Gastrocnemius medialis (tissue), 4 donors: ENCODE measurements at regions not wholly inside any gene's neighbourhood (a gene's known extent, or its start where the extent isn't known, plus 50 kb on each side); places are given as distances from the start of the nearest gene placed in this dataset.

Experiments used
- ATAC-seq, 2 donors: fragments of 150-250 bp; one replicate each; pipeline ENCODE4 v1.9.1; 2016
- DNase-seq, 2 donors: peaks; one replicate each; pipeline ENCODE4 v3.0.0-alpha.2; 2019
- H3K27ac ChIP-seq, 4 donors: fragments of 200-600 bp; sonication (generic); 1 replicate in 1 of 4; 2 replicates in 3 of 4; pipeline ENCODE4 v1.5.1; 2016 to 2018; ENCODE audit warnings: mild to moderate bottlenecking in 2 of 4, moderate library complexity in 1 of 4
- H3K27me3 ChIP-seq, 3 donors: fragments of 200-600 bp; sonication (generic) in 2 of 3; 1 replicate in 1 of 3; 2 replicates in 2 of 3; pipeline versions ENCODE4 v1.5.1 to v1.6.0; 2016 to 2019; ENCODE audit warnings: mild to moderate bottlenecking in 1 of 3, moderate library complexity in 1 of 3
- H3K36me3 ChIP-seq, 2 donors: fragments of 200-600 bp; sonication (generic) in 1 of 2; one replicate each; pipeline ENCODE4 v1.5.1; 2017 to 2018
- H3K4me1 ChIP-seq, 2 donors: fragments of 200-600 bp; sonication (generic) in 1 of 2; one replicate each; pipeline ENCODE4 v1.5.1; 2016 to 2017; ENCODE audit warnings: mild to moderate bottlenecking in 2 of 2
- H3K4me3 ChIP-seq, 4 donors: fragments of 200-600 bp; sonication (generic) in 3 of 4; 1 replicate in 1 of 4; 2 replicates in 3 of 4; pipeline ENCODE4 v1.5.1; 2016 to 2019; ENCODE audit warnings: mild to moderate bottlenecking in 2 of 4
- H3K9me3 ChIP-seq, 3 donors: fragments of 200-600 bp; sonication (generic) in 2 of 3; 1 replicate in 1 of 3; 2 replicates in 2 of 3; pipeline ENCODE4 v1.5.1; 2016 to 2019
- POLR2A ChIP-seq, 2 donors: fragments of 450-650 bp; IDR thresholded peaks; one replicate each; pipeline ENCODE4 v1.6.1; 2017; ENCODE audit warnings: antibody characterized with exemption in 2 of 2, mild to moderate bottlenecking in 2 of 2, moderate library complexity in 2 of 2
- in situ Hi-C, 4 donors: fragments of 200-750 bp; cut with MboI; loops; one replicate each; pipeline versions ENCODE4 v1.15.0 to v1.8.0; 2017; ENCODE audit warnings: low sequenced_read_pairs in 4 of 4
- intact Hi-C: fragments of 100-400 bp; cut with DNase I; formaldehyde crosslinking; loops from one replicate; pipeline ENCODE4 v1.15.1; 2023; ENCODE audit warnings: low total_unique reads
- TF ChIP-seq, protein P1 (sequence below), 5 experiments: fragments of 450-650 bp in 3 of 5; fragments of 200-600 bp in 2 of 5; sonication (generic) in 2 of 5; IDR thresholded peaks in 4 of 5; conservative IDR thresholded peaks in 1 of 5; 1 replicate in 4 of 5; 2 replicates in 1 of 5; pipeline ENCODE4 v1.5.1; 2016 to 2019; ENCODE audit warnings: antibody characterized with exemption in 5 of 5, mild to moderate bottlenecking in 3 of 5, moderate library complexity in 3 of 5

DNA sequence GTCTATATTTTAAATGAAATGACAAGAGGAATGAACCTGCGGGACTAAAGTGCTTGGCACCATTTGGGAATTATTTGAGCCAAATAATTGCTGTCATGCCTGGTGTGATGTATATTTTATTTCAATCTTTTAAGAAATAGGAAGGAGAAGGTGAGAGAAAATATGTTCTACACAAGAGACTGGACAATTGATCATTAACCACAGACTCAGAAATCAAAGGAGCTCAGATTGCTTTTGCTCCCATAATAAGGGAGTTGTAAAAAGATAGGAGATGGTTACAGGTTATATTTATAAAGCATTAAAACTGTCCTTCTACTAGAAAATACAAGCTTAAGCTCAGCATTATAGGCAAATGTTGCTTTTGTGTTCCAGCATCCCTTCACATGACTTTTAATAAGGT, 515.2 kb upstream of the SULF2 start:
- Histone ChIP-seq H3K36me3 (no peaks in the 10 kb centered on the region), H3K9me3 (no peaks in the 10 kb centered on the region), H3K4me1 (no peaks in the 10 kb centered on the region), H3K27ac (no peak overlapping the region), H3K4me3 (no peak overlapping the region), H3K27me3 (no peaks in the 10 kb centered on the region)
- intact Hi-C loops = no loop called here
- no peak for TF ChIP-seq POLR2A (IDR thresholded peaks at IDR 0.05)
- TF ChIP-seq, protein P1, sequence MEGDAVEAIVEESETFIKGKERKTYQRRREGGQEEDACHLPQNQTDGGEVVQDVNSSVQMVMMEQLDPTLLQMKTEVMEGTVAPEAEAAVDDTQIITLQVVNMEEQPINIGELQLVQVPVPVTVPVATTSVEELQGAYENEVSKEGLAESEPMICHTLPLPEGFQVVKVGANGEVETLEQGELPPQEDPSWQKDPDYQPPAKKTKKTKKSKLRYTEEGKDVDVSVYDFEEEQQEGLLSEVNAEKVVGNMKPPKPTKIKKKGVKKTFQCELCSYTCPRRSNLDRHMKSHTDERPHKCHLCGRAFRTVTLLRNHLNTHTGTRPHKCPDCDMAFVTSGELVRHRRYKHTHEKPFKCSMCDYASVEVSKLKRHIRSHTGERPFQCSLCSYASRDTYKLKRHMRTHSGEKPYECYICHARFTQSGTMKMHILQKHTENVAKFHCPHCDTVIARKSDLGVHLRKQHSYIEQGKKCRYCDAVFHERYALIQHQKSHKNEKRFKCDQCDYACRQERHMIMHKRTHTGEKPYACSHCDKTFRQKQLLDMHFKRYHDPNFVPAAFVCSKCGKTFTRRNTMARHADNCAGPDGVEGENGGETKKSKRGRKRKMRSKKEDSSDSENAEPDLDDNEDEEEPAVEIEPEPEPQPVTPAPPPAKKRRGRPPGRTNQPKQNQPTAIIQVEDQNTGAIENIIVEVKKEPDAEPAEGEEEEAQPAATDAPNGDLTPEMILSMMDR (IDR thresholded peaks at IDR 0.05 in 4 of 5, conservative IDR thresholded peaks at IDR 0.05 in 1 of 5) = no peak
- DNase-seq (no peak), ATAC-seq (no peak)
- in situ Hi-C loops = loop anchor here in 1 of 4 donors (25.0 kb wide), 1 partner anchor 88 kb away; no protein-coding TSS in a partner anchor

DNA sequence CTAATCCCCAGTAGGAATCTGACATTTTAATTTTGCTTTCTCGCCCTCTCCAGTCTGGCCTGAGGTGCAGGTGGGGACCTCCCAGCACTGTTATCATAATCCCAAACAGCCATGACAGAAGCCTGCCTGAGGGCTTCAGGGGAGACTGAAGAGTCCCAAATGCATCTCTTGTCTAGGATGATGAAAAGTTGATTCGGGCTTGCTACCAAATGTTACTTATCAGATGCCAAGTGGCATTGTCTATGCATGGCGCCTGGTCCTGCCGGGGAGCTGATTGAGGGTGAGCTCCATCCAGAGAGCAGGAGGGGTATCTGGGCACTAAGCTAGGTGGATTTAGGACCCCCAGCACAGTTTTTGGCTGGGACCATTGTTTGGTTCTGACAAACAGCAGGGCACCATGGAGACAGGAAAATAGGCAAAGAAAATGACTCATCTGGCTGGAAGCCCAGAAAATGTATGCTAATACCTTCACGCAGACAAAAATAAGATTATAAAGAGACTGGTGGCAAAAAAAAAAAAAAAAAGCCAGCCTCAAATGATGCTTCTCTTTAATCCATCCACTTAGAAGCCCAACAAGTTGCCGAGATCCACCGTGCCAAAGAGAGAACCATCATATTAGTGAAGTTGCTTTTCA, 513.7 kb upstream of the SULF2 start:
- ATAC-seq (no peak), DNase-seq (no peak)
- H3K27ac ChIP-seq = no peak overlapping the region
- no peak for TF ChIP-seq POLR2A (IDR thresholded peaks at IDR 0.05)
- H3K4me3 ChIP-seq = no peak overlapping the region
- intact Hi-C loops (no loop called here), in situ Hi-C loops (no loop called here)
- H3K36me3 ChIP-seq = no peaks in the 10 kb centered on the region
- no peaks in the 10 kb centered on the region for H3K9me3 ChIP-seq
- no peaks in the 10 kb centered on the region for H3K27me3 ChIP-seq
- H3K4me1 ChIP-seq = no peaks in the 10 kb centered on the region

DNA sequence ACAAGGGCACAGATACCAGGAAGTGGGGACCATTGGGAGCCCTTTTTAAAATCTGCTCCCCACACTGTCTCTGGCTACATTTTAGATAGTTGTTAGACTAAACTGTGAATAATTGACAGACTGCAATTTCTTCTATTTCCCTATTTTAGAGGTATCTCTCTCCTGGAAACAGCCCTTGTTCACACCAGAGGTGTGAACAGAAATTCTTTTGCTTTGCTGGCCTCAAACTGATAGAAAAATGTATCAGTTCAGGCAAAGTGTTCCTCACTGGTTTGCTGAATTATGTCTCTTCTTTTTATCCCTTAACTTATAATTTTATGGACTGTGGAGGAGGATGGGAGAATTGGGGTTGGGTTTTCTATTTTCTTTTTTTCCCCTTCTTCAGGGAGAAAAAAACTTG, 513.2 kb upstream of the SULF2 start:
- Histone ChIP-seq H3K27ac (no peak overlapping the region), H3K27me3 (no peaks in the 10 kb centered on the region), H3K36me3 (no peaks in the 10 kb centered on the region), H3K9me3 (no peaks in the 10 kb centered on the region), H3K4me1 (no peaks in the 10 kb centered on the region), H3K4me3 (no peak overlapping the region)
- TF ChIP-seq, protein P1 (IDR thresholded peaks at IDR 0.05 in 4 of 5, conservative IDR thresholded peaks at IDR 0.05 in 1 of 5) = no peak
- TF ChIP-seq POLR2A (IDR thresholded peaks at IDR 0.05) = no peak
- no peak for DNase-seq
- ATAC-seq = no peak
- in situ Hi-C loops (no loop called here), intact Hi-C loops (no loop called here)

DNA sequence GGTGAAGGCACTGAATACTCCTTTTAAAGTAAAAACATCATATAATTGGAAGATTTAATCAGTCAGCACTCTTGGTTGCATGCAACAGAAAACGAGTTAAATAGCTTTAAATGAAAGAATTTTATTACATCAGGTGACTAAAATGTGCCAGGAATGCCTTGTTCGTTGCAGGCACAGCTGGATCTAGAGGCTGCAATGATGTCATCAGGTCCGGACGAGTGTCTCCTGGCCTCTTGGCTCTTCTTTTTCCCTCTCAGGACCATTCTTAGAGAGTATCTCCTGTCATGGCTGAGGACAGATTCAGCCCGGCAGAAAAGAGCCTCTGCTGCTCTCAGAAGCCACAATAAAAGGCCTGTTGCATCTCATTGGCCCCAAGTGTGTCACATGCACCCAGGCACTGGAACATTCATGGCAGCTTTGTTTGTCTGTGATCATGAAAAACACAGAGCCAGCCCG, 510.7 kb upstream of the SULF2 start:
- no peak for ATAC-seq
- intact Hi-C loops = no loop called here
- H3K27me3 ChIP-seq = no peaks in the 10 kb centered on the region

DNA sequence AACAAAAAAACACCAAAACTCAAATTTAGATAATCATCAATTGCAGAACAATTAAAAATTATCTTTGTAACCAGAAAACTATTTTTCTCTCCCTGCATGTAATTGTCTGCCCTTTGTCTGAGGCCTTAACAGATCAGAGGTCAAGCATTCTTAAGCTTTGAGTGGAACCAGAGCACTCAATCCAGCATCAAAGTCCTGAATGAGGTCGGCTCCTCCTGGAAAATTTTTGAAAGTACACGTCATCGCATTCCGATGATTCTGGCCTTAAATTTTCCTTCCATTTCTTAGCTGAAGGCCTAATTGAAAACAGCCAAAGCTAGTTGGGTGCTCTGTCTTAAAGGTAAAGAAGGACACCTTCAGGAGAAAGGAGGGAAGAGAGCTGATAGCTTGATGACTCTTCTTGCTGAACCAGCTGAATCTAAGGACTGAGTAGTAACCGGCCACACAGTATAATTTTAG, 510.2 kb upstream of the SULF2 start:
- H3K36me3 ChIP-seq = no peaks in the 10 kb centered on the region
- ATAC-seq = peak in 1 of 2 donors; percentile 55
- no peaks in the 10 kb centered on the region for H3K4me1 ChIP-seq
- intact Hi-C loops (no loop called here), in situ Hi-C loops (no loop called here)
- no peak overlapping the region for H3K4me3 ChIP-seq
- no peaks in the 10 kb centered on the region for H3K9me3 ChIP-seq
- TF ChIP-seq, protein P1 (IDR thresholded peaks at IDR 0.05 in 4 of 5, conservative IDR thresholded peaks at IDR 0.05 in 1 of 5) = no peak
- TF ChIP-seq POLR2A (IDR thresholded peaks at IDR 0.05) = no peak
- DNase-seq = no peak
- no peaks in the 10 kb centered on the region for H3K27me3 ChIP-seq
- peak overlapping the region in 1 of 4 donors; percentile 25 for H3K27ac ChIP-seq

More for the DNA sequence above, 510.7 kb upstream of the SULF2 start:
- Histone ChIP-seq H3K9me3 (no peaks in the 10 kb centered on the region), H3K4me1 (no peaks in the 10 kb centered on the region), H3K36me3 (no peaks in the 10 kb centered on the region), H3K4me3 (no peak overlapping the region), H3K27ac (peak overlapping the region in 1 of 4 donors; percentile 25)
- DNase-seq = no peak
- in situ Hi-C loops = no loop called here
- TF ChIP-seq POLR2A (IDR thresholded peaks at IDR 0.05) = no peak
- TF ChIP-seq, protein P1 (IDR thresholded peaks at IDR 0.05 in 4 of 5, conservative IDR thresholded peaks at IDR 0.05 in 1 of 5) = no peak
